GM12878 (cell line): ENCODE measurements at regions not wholly inside any gene's neighbourhood (a gene's known extent, or its start where the extent isn't known, plus 50 kb on each side); places are given as distances from the start of the nearest gene placed in this dataset.

Experiments
- ATAC-seq: fragments of 200-7000 bp; cut with Tn5 transposase; 3 replicates; pipeline ENCODE4 v1.9.1; 2020; ENCODE audit warnings: mild to moderate bottlenecking, moderate library complexity
- BruUV-seq: library from RNA; stranded (reverse); fragments of 400-500 nt; replicated peaks from 2 replicates; lab custom pipeline; 2021; lab: Mats Ljungman, UMichigan
- CTCF ChIA-PET: fragments of 300-600 bp; sonication (Branson Sonifier 250); formaldehyde crosslinking; extraction: SDS; loops from one replicate; lab custom pipeline; 2021; ENCODE audit warnings: inconsistent platforms; lab: Yijun Ruan, JAX
- POLR2A ChIA-PET: fragments of 350-600 bp; formaldehyde crosslinking; extraction: SDS; loops from one replicate; lab custom pipeline; 2021; ENCODE audit warnings: inconsistent platforms; lab: Charles Lee
- RAD21 ChIA-PET: fragments of 300-600 bp; sonication (Branson Sonifier 250); formaldehyde crosslinking; loops from one replicate; lab custom pipeline; 2023; ENCODE audit warnings: antibody characterized with exemption; ENCODE audit not compliant: unreplicated experiment; lab: Charles Lee
- SMC1A ChIA-PET: fragments of 300-600 bp; sonication (Branson Sonifier 250); formaldehyde crosslinking; loops from one replicate; lab custom pipeline; 2023; ENCODE audit not compliant: unreplicated experiment, uncharacterized antibody; lab: Charles Lee
- DNase-seq: peaks from one replicate; pipeline ENCODE4 v3.0.0-alpha.2; 2011; ENCODE audit warnings: low read depth, low spot score
- FAIRE-seq: peaks from 3 replicates; lab custom pipeline; 2011; peaks lifted over from hg19 to GRCh38; lab: Jason Lieb, UNC
- H2AFZ ChIP-seq: 2 replicates; pipeline ENCODE4 v1.6.0; 2011; ENCODE audit warnings: low read depth, low read length, control low read depth; ENCODE audit not compliant: control insufficient read depth
- H3K27ac ChIP-seq: 2 replicates; pipeline ENCODE4 v1.5.1; 2011; ENCODE audit warnings: control low read depth; ENCODE audit not compliant: control insufficient read depth, insufficient read depth
- H3K27me3 ChIP-seq, 2 experiments: replicated peaks in 1 of 2; 2 replicates each; pipeline versions ENCODE4 v1.6.0 to v1.6.1; 2011; ENCODE audit warnings: low read length in 1 of 2; ENCODE audit not compliant: control insufficient read depth in 2 of 2, insufficient read depth in 2 of 2
- H3K36me3 ChIP-seq, 2 experiments: 2 replicates each; pipeline ENCODE4 v1.5.1; 2011; ENCODE audit warnings: low read length in 1 of 2; ENCODE audit not compliant: control insufficient read depth in 2 of 2, insufficient read depth in 2 of 2
- H3K4me1 ChIP-seq: 2 replicates; pipeline ENCODE4 v1.6.1; 2011; ENCODE audit warnings: mild to moderate bottlenecking, low read length, moderate library complexity, mixed read lengths; ENCODE audit not compliant: control insufficient read depth, insufficient read depth
- H3K4me2 ChIP-seq: 2 replicates; pipeline ENCODE4 v1.6.0; 2011; ENCODE audit warnings: control low read depth; ENCODE audit not compliant: control insufficient read depth, insufficient read depth
- H3K4me3 ChIP-seq: fragments of 200-600 bp; sonication (generic); 2 replicates; pipeline ENCODE4 v1.5.1; 2016
- H3K79me2 ChIP-seq: 2 replicates; pipeline ENCODE4 v1.6.0; 2011; ENCODE audit warnings: low read length; ENCODE audit not compliant: control insufficient read depth, insufficient read depth
- H3K9ac ChIP-seq: 2 replicates; pipeline ENCODE4 v1.8.0; 2011; ENCODE audit warnings: low read length, control low read depth, mixed read lengths; ENCODE audit not compliant: control insufficient read depth, insufficient read depth
- H3K9me3 ChIP-seq: replicated peaks from 3 replicates; pipeline ENCODE4 v1.5.1; 2011; ENCODE audit warnings: mild to moderate bottlenecking, low read length; ENCODE audit not compliant: control insufficient read depth, insufficient read depth
- H4K20me1 ChIP-seq: 2 replicates; pipeline ENCODE4 v1.6.0; 2011; ENCODE audit not compliant: control insufficient read depth, insufficient read depth
- ATF3 ChIP-seq: IDR thresholded peaks from 2 replicates; pipeline ENCODE4 v1.6.1; 2011; ENCODE audit warnings: low read depth, mild to moderate bottlenecking, low read length, moderate library complexity, borderline replicate concordance; ENCODE audit errors: extremely low read depth
- CREB1 ChIP-seq: IDR thresholded peaks from 2 replicates; pipeline ENCODE4 v1.6.1; 2012; ENCODE audit warnings: low read depth, mild to moderate bottlenecking, inconsistent platforms
- DPF2 ChIP-seq: fragments of 450-650 bp; IDR thresholded peaks from 2 replicates; pipeline ENCODE4 v1.6.1; 2017; ENCODE audit warnings: mild to moderate bottlenecking
- E4F1 ChIP-seq: fragments of 450-650 bp; IDR thresholded peaks from 2 replicates; pipeline ENCODE4 v1.6.1; 2018; ENCODE audit warnings: borderline replicate concordance, mild to moderate bottlenecking; ENCODE audit not compliant: partially characterized antibody
- IKZF2 ChIP-seq, 2 experiments: fragments of 450-650 bp; IDR thresholded peaks; 2 replicates each; pipeline ENCODE4 v1.6.1; 2017; ENCODE audit warnings: mild to moderate bottlenecking in 2 of 2, moderate library complexity in 2 of 2
- JUNB ChIP-seq: IDR thresholded peaks from 2 replicates; pipeline ENCODE4 v1.6.1; 2016; ENCODE audit warnings: antibody characterized with exemption, mild to moderate bottlenecking
- PKNOX1 ChIP-seq: fragments of 450-650 bp; IDR thresholded peaks from 2 replicates; pipeline ENCODE4 v1.6.1; 2016; ENCODE audit warnings: mild to moderate bottlenecking
- RBBP5 ChIP-seq: fragments of 200-600 bp; sonication (generic); conservative IDR thresholded peaks from 2 replicates; pipeline ENCODE4 v1.6.1; 2016
- RELA ChIP-seq: fragments of 450-650 bp; IDR thresholded peaks from 2 replicates; pipeline ENCODE4 v1.8.0; 2014; ENCODE audit warnings: borderline replicate concordance; ENCODE audit not compliant: partially characterized antibody
- SIN3A ChIP-seq: IDR thresholded peaks from 2 replicates; pipeline ENCODE4 v1.6.1; 2012; ENCODE audit warnings: low read depth, low read length, improper control_type of control experiment
- SMARCA5 ChIP-seq: fragments of 450-650 bp; IDR thresholded peaks from 2 replicates; pipeline ENCODE4 v1.6.1; 2017; ENCODE audit warnings: mild to moderate bottlenecking
- SP1 ChIP-seq: IDR thresholded peaks from one replicate; pipeline ENCODE4 v1.6.1; 2011; ENCODE audit warnings: low read depth, low read length
- SPI1 ChIP-seq: IDR thresholded peaks from 2 replicates; pipeline ENCODE4 v1.6.1; 2011; ENCODE audit warnings: low read depth, mild to moderate bottlenecking, low read length, moderate library complexity, borderline replicate concordance; ENCODE audit not compliant: insufficient read depth
- SRF ChIP-seq, 2 experiments: IDR thresholded peaks; 2 replicates each; pipeline ENCODE4 v1.6.1; 2011; ENCODE audit warnings: low read depth in 2 of 2, low read length in 2 of 2, mild to moderate bottlenecking in 1 of 2, moderate library complexity in 1 of 2
- TBL1XR1 ChIP-seq: IDR thresholded peaks from 2 replicates; pipeline ENCODE4 v1.6.1; 2012; ENCODE audit warnings: low read depth, low read length, improper control_type of control experiment
- WGBS: methylation state at CpG from one replicate; pipeline ENCODE4 v1.1.6; 2016; ENCODE audit warnings: low lambda C conversion rate; ENCODE audit not compliant: insufficient replicate concordance, insufficient coverage; ENCODE audit errors: missing lambda C conversion rate; 5-methylcytosine and 5-hydroxymethylcytosine counted together
- in situ Hi-C: fragments of 300-500 bp; cut with MboI; formaldehyde crosslinking; loops from 9 replicates; pipeline ENCODE4 v1.14.3; 2018; ENCODE audit warnings: mixed read lengths
- intact Hi-C: fragments of 100-400 bp; cut with micrococcal nuclease; formaldehyde crosslinking; loops from one replicate; pipeline ENCODE4 v1.14.2; 2022; ENCODE audit not compliant: unreplicated experiment
- TF ChIP-seq, protein P1 (sequence below): fragments of 450-650 bp; conservative IDR thresholded peaks from 2 replicates; pipeline ENCODE4 v1.6.1; 2017; ENCODE audit warnings: mild to moderate bottlenecking, moderate library complexity
- TF ChIP-seq, protein P2 (sequence below), 3 experiments: IDR thresholded peaks in 2 of 3; conservative IDR thresholded peaks in 1 of 3; 2 replicates each; pipeline ENCODE4 v1.5.1; 2011; ENCODE audit warnings: low read depth in 3 of 3, low read length in 3 of 3, mild to moderate bottlenecking in 3 of 3, control low read depth in 2 of 3, moderate library complexity in 2 of 3, inconsistent platforms in 1 of 3, mixed read lengths in 1 of 3; ENCODE audit not compliant: control insufficient read depth in 2 of 3, insufficient read depth in 1 of 3; ENCODE audit errors: extremely low read depth in 1 of 3

GRCh38 chr13:47665043-47665442 lies 336.0 kb downstream of the SUCLA2 start:
- no peak overlapping the region for H3K4me2 ChIP-seq
- FAIRE-seq (no peak), ATAC-seq (no peak), DNase-seq (no peak)
- ChIA-PET CTCF (no interaction called here), POLR2A (no interaction called here), RAD21 (no interaction called here), SMC1A (no interaction called here)
- H3K27ac ChIP-seq: no peak overlapping the region
- H3K79me2 ChIP-seq: no peaks in the 10 kb centered on the region
- H3K9ac ChIP-seq: no peak overlapping the region
- no TSS peak for BruUV-seq
- in situ Hi-C loops: no loop called here
- intact Hi-C loops: no loop called here
- no peaks in the 10 kb centered on the region for H3K4me1 ChIP-seq
- no peaks in the 10 kb centered on the region for H3K27me3 ChIP-seq
- H3K9me3 ChIP-seq: no peaks in the 10 kb centered on the region
- no peaks in the 10 kb centered on the region for H3K36me3 ChIP-seq
- H3K4me3 ChIP-seq: no peak overlapping the region
- no peak overlapping the region for H2AFZ ChIP-seq
- TF ChIP-seq, protein P1, sequence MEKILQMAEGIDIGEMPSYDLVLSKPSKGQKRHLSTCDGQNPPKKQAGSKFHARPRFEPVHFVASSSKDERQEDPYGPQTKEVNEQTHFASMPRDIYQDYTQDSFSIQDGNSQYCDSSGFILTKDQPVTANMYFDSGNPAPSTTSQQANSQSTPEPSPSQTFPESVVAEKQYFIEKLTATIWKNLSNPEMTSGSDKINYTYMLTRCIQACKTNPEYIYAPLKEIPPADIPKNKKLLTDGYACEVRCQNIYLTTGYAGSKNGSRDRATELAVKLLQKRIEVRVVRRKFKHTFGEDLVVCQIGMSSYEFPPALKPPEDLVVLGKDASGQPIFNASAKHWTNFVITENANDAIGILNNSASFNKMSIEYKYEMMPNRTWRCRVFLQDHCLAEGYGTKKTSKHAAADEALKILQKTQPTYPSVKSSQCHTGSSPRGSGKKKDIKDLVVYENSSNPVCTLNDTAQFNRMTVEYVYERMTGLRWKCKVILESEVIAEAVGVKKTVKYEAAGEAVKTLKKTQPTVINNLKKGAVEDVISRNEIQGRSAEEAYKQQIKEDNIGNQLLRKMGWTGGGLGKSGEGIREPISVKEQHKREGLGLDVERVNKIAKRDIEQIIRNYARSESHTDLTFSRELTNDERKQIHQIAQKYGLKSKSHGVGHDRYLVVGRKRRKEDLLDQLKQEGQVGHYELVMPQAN: no peak
- no peak for TF ChIP-seq IKZF2 (IDR thresholded peaks at IDR 0.05)
- no peak for TF ChIP-seq SMARCA5
- no peak for TF ChIP-seq JUNB
- no peak for TF ChIP-seq TBL1XR1
- no peak for TF ChIP-seq CREB1
- TF ChIP-seq RBBP5: no peak
- no peak for TF ChIP-seq SIN3A
- TF ChIP-seq E4F1: no peak
- no peak for TF ChIP-seq RELA
- no peak for TF ChIP-seq SP1
- no peak for TF ChIP-seq DPF2
- TF ChIP-seq SPI1: no peak
- TF ChIP-seq, protein P2, sequence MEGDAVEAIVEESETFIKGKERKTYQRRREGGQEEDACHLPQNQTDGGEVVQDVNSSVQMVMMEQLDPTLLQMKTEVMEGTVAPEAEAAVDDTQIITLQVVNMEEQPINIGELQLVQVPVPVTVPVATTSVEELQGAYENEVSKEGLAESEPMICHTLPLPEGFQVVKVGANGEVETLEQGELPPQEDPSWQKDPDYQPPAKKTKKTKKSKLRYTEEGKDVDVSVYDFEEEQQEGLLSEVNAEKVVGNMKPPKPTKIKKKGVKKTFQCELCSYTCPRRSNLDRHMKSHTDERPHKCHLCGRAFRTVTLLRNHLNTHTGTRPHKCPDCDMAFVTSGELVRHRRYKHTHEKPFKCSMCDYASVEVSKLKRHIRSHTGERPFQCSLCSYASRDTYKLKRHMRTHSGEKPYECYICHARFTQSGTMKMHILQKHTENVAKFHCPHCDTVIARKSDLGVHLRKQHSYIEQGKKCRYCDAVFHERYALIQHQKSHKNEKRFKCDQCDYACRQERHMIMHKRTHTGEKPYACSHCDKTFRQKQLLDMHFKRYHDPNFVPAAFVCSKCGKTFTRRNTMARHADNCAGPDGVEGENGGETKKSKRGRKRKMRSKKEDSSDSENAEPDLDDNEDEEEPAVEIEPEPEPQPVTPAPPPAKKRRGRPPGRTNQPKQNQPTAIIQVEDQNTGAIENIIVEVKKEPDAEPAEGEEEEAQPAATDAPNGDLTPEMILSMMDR (IDR thresholded peaks at IDR 0.05 in 2 of 3, conservative IDR thresholded peaks at IDR 0.05 in 1 of 3; ENCODE audit: control insufficient read depth in 2 of 3, extremely low read depth in 1 of 3, insufficient read depth in 1 of 3, low read depth in 3 of 3, low read length in 3 of 3): no peak
- TF ChIP-seq SRF (IDR thresholded peaks at IDR 0.05; ENCODE audit: low read depth in 2 of 2, low read length in 2 of 2): no peak
- no peak for TF ChIP-seq ATF3
- TF ChIP-seq PKNOX1: no peak
- H4K20me1 ChIP-seq: no peaks in the 10 kb centered on the region
- WGBS: 0% methylated on average over 3 of the region's 3 CpGs
